GM12878 (cell line): ENCODE measurements at regions not wholly inside any gene's neighbourhood (a gene's known extent, or its start where the extent isn't known, plus 50 kb on each side); places are given as distances from the start of the nearest gene placed in this dataset.
A peak's percentile ranks its signal among the peaks of the same experiment; 100 is the strongest.

ENCODE experiments used
- BHLHE40 ChIP-seq, 2 experiments: fragments of 450-650 bp in 1 of 2; IDR thresholded peaks; 2 replicates each; pipeline ENCODE4 v1.6.1; 2011 to 2017; ENCODE audit warnings: low read depth in 2 of 2, borderline replicate concordance in 1 of 2, improper control_type of control experiment in 1 of 2, low read length in 1 of 2, mild to moderate bottlenecking in 1 of 2
- CBFB ChIP-seq: IDR thresholded peaks from 2 replicates; pipeline ENCODE4 v1.6.1; 2016; ENCODE audit warnings: antibody characterized with exemption, low read depth
- FOXM1 ChIP-seq: IDR thresholded peaks from 2 replicates; pipeline ENCODE4 v1.6.1; 2012; ENCODE audit warnings: low read depth, mild to moderate bottlenecking, inconsistent platforms, low read length, moderate library complexity
- GABPA ChIP-seq: IDR thresholded peaks from 2 replicates; pipeline ENCODE4 v1.6.1; 2014; ENCODE audit warnings: antibody characterized with exemption, low read depth, mild to moderate bottlenecking, inconsistent platforms
- HCFC1 ChIP-seq: fragments of 150-350 bp; IDR thresholded peaks from 2 replicates; pipeline ENCODE4 v1.6.1; 2014; ENCODE audit warnings: low read length
- IRF4 ChIP-seq: IDR thresholded peaks from 2 replicates; pipeline ENCODE4 v1.6.1; 2011; ENCODE audit warnings: low read depth, low read length
- NBN ChIP-seq: fragments of 450-650 bp; IDR thresholded peaks from 2 replicates; pipeline ENCODE4 v1.6.1; 2016
- NFIC ChIP-seq: IDR thresholded peaks from 2 replicates; pipeline ENCODE4 v1.6.1; 2012; ENCODE audit warnings: low read depth, mild to moderate bottlenecking, inconsistent platforms, low read length, moderate library complexity
- RB1 ChIP-seq: fragments of 450-650 bp; formaldehyde crosslinking; IDR thresholded peaks from 2 replicates; pipeline ENCODE4 v1.6.1; 2017; ENCODE audit warnings: mild to moderate bottlenecking, borderline replicate concordance
- REST ChIP-seq: IDR thresholded peaks from 2 replicates; pipeline ENCODE4 v1.6.1; 2012; ENCODE audit warnings: mild to moderate bottlenecking, low read depth, low read length
- RUNX3 ChIP-seq: IDR thresholded peaks from 2 replicates; pipeline ENCODE4 v1.6.1; 2012; ENCODE audit warnings: low read length, inconsistent platforms
- SMARCA5 ChIP-seq: fragments of 450-650 bp; IDR thresholded peaks from 2 replicates; pipeline ENCODE4 v1.6.1; 2017; ENCODE audit warnings: mild to moderate bottlenecking
- SREBF2 ChIP-seq: IDR thresholded peaks from 2 replicates; pipeline ENCODE4 v1.6.1; 2012; ENCODE audit warnings: mild to moderate bottlenecking, low read length
- TBL1XR1 ChIP-seq: IDR thresholded peaks from 2 replicates; pipeline ENCODE4 v1.6.1; 2012; ENCODE audit warnings: low read depth, low read length, improper control_type of control experiment
- YY1 ChIP-seq: IDR thresholded peaks from 2 replicates; pipeline ENCODE4 v1.6.1; 2011; ENCODE audit warnings: low read depth, mild to moderate bottlenecking, low read length
- ZNF207 ChIP-seq: fragments of 450-650 bp; IDR thresholded peaks from 2 replicates; pipeline ENCODE4 v1.6.1; 2014; ENCODE audit warnings: antibody characterized with exemption, mild to moderate bottlenecking, borderline replicate concordance
- ZSCAN29 ChIP-seq: fragments of 450-650 bp; IDR thresholded peaks from 2 replicates; pipeline ENCODE4 v1.6.1; 2017; ENCODE audit warnings: mild to moderate bottlenecking, moderate library complexity
- TF ChIP-seq, protein P1 (sequence below): fragments of 450-650 bp; IDR thresholded peaks from 2 replicates; pipeline ENCODE4 v1.6.1; 2017; ENCODE audit warnings: mild to moderate bottlenecking
- TF ChIP-seq, protein P2 (sequence below): IDR thresholded peaks from 2 replicates; pipeline ENCODE4 v1.6.1; 2011; ENCODE audit warnings: mild to moderate bottlenecking, low read depth, low read length, moderate library complexity; ENCODE audit not compliant: insufficient replicate concordance
- TF ChIP-seq, protein P3 (sequence below): fragments of 450-650 bp; IDR thresholded peaks from 2 replicates; pipeline ENCODE4 v1.6.1; 2016; ENCODE audit warnings: mild to moderate bottlenecking, moderate library complexity, borderline replicate concordance

- TF ChIP-seq, protein P1, sequence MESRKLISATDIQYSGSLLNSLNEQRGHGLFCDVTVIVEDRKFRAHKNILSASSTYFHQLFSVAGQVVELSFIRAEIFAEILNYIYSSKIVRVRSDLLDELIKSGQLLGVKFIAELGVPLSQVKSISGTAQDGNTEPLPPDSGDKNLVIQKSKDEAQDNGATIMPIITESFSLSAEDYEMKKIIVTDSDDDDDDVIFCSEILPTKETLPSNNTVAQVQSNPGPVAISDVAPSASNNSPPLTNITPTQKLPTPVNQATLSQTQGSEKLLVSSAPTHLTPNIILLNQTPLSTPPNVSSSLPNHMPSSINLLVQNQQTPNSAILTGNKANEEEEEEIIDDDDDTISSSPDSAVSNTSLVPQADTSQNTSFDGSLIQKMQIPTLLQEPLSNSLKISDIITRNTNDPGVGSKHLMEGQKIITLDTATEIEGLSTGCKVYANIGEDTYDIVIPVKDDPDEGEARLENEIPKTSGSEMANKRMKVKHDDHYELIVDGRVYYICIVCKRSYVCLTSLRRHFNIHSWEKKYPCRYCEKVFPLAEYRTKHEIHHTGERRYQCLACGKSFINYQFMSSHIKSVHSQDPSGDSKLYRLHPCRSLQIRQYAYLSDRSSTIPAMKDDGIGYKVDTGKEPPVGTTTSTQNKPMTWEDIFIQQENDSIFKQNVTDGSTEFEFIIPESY: no peak
- TF ChIP-seq, protein P2, sequence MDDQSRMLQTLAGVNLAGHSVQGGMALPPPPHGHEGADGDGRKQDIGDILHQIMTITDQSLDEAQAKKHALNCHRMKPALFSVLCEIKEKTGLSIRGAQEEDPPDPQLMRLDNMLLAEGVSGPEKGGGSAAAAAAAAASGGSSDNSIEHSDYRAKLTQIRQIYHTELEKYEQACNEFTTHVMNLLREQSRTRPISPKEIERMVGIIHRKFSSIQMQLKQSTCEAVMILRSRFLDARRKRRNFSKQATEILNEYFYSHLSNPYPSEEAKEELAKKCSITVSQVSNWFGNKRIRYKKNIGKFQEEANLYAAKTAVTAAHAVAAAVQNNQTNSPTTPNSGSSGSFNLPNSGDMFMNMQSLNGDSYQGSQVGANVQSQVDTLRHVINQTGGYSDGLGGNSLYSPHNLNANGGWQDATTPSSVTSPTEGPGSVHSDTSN: peak; percentile 42
- peak; percentile 25; the same call in 1 of the 2 replicates for TF ChIP-seq IRF4
- TF ChIP-seq SMARCA5: peak; percentile 91
- TF ChIP-seq REST: no peak
- 0 out of 2 replicates have a peak, but pooled peaks have one; percentile 39 for TF ChIP-seq FOXM1
- peak; percentile 97 for TF ChIP-seq SREBF2
- TF ChIP-seq YY1: peak; percentile 76
- TF ChIP-seq HCFC1: peak; percentile 42; the same call in 1 of the 2 replicates
- TF ChIP-seq RUNX3: peak; percentile 50
- peak; percentile 73; the same call in 1 of the 2 replicates for TF ChIP-seq TBL1XR1
- TF ChIP-seq RB1: 0 out of 2 replicates have a peak, but pooled peaks have one; percentile 28
- TF ChIP-seq CBFB: peak; percentile 50; the same call in 1 of the 2 replicates
- peak; percentile 52; the same call in 1 of the 2 replicates for TF ChIP-seq NFIC
- TF ChIP-seq ZSCAN29: peak; percentile 97
- TF ChIP-seq ZNF207: peak; percentile 42; the same call in 1 of the 2 replicates
- TF ChIP-seq GABPA: peak; percentile 57; the same call in 1 of the 2 replicates
- TF ChIP-seq NBN: peak; percentile 68; the same call in 1 of the 2 replicates
- TF ChIP-seq, protein P3, sequence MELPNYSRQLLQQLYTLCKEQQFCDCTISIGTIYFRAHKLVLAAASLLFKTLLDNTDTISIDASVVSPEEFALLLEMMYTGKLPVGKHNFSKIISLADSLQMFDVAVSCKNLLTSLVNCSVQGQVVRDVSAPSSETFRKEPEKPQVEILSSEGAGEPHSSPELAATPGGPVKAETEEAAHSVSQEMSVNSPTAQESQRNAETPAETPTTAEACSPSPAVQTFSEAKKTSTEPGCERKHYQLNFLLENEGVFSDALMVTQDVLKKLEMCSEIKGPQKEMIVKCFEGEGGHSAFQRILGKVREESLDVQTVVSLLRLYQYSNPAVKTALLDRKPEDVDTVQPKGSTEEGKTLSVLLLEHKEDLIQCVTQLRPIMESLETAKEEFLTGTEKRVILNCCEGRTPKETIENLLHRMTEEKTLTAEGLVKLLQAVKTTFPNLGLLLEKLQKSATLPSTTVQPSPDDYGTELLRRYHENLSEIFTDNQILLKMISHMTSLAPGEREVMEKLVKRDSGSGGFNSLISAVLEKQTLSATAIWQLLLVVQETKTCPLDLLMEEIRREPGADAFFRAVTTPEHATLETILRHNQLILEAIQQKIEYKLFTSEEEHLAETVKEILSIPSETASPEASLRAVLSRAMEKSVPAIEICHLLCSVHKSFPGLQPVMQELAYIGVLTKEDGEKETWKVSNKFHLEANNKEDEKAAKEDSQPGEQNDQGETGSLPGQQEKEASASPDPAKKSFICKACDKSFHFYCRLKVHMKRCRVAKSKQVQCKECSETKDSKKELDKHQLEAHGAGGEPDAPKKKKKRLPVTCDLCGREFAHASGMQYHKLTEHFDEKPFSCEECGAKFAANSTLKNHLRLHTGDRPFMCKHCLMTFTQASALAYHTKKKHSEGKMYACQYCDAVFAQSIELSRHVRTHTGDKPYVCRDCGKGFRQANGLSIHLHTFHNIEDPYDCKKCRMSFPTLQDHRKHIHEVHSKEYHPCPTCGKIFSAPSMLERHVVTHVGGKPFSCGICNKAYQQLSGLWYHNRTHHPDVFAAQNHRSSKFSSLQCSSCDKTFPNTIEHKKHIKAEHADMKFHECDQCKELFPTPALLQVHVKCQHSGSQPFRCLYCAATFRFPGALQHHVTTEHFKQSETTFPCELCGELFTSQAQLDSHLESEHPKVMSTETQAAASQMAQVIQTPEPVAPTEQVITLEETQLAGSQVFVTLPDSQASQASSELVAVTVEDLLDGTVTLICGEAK: peak; percentile 84
- TF ChIP-seq BHLHE40 (IDR thresholded peaks at IDR 0.05; ENCODE audit: borderline replicate concordance in 1 of 2, low read depth in 2 of 2, low read length in 1 of 2): peak in 1 of 2 experiments; percentile 56; a peak in 1 of 4 replicates
These were observed 78.7 kb upstream of the BTN3A2 start (continued) for GRCh38 chr6:26286168-26286877.
